HUES48 (cell line): ENCODE measurements at regions not wholly inside any gene's neighbourhood (a gene's known extent, or its start where the extent isn't known, plus 50 kb on each side); places are given as distances from the start of the nearest gene placed in this dataset.

Experiments
- H3K27ac ChIP-seq: one replicate; pipeline ENCODE4 v1.7.0; 2013; ENCODE audit warnings: low read depth, low read length, inconsistent platforms
- H3K27me3 ChIP-seq: 2 replicates; pipeline ENCODE4 v1.6.1; 2013; ENCODE audit warnings: mild to moderate bottlenecking, low read length; ENCODE audit not compliant: control insufficient read depth, insufficient read depth
- H3K36me3 ChIP-seq: 2 replicates; pipeline ENCODE4 v1.6.1; 2013; ENCODE audit warnings: low read length; ENCODE audit not compliant: control insufficient read depth, insufficient read depth
- H3K4me1 ChIP-seq: 2 replicates; pipeline ENCODE4 v1.6.1; 2013; ENCODE audit warnings: mild to moderate bottlenecking, low read length; ENCODE audit not compliant: control insufficient read depth, insufficient read depth
- H3K4me3 ChIP-seq: 2 replicates; pipeline ENCODE4 v1.5.1; 2013; ENCODE audit warnings: mild to moderate bottlenecking, low read depth, low read length
- H3K9ac ChIP-seq: 2 replicates; pipeline ENCODE4 v1.6.1; 2013; ENCODE audit warnings: mild to moderate bottlenecking, low read depth, low read length, moderate library complexity
- H3K9me3 ChIP-seq: 2 replicates; pipeline ENCODE4 v1.6.1; 2013; ENCODE audit warnings: low read length; ENCODE audit not compliant: control insufficient read depth, insufficient read depth

- Histone ChIP-seq H3K9me3 (no peaks in the 10 kb centered on the region), H3K4me1 (no peaks in the 10 kb centered on the region; the same call in 1 of the 2 replicates), H3K36me3 (no peaks in the 10 kb centered on the region), H3K27ac (no peak overlapping the region), H3K9ac (no peak overlapping the region), H3K27me3 (no peaks in the 10 kb centered on the region), H3K4me3 (no peak overlapping the region)
Measured at GRCh38 chr10:33114451-33114952, 156.5 kb upstream of the ITGB1 start.

GRCh38 chr10:33113466-33113865 lies 155.4 kb upstream of the ITGB1 start:
- no peaks in the 10 kb centered on the region for H3K9me3 ChIP-seq
- no peak overlapping the region for H3K4me3 ChIP-seq
- H3K4me1 ChIP-seq, result peaks cover 2% of the 10 kb centered on the region; the same call in 1 of the 2 replicates
- H3K27ac ChIP-seq, result no peak overlapping the region
- no peak overlapping the region for H3K9ac ChIP-seq
- no peaks in the 10 kb centered on the region for H3K27me3 ChIP-seq
- H3K36me3 ChIP-seq, result no peaks in the 10 kb centered on the region

- Histone ChIP-seq H3K27me3 (no peaks in the 10 kb centered on the region), H3K36me3 (no peaks in the 10 kb centered on the region), H3K4me3 (no peak overlapping the region), H3K27ac (no peak overlapping the region), H3K9ac (no peak overlapping the region), H3K9me3 (no peaks in the 10 kb centered on the region), H3K4me1 (peaks cover 7% of the 10 kb centered on the region)
Measured at GRCh38 chr10:33112831-33113455, 154.9 kb upstream of the ITGB1 start.

DNA sequence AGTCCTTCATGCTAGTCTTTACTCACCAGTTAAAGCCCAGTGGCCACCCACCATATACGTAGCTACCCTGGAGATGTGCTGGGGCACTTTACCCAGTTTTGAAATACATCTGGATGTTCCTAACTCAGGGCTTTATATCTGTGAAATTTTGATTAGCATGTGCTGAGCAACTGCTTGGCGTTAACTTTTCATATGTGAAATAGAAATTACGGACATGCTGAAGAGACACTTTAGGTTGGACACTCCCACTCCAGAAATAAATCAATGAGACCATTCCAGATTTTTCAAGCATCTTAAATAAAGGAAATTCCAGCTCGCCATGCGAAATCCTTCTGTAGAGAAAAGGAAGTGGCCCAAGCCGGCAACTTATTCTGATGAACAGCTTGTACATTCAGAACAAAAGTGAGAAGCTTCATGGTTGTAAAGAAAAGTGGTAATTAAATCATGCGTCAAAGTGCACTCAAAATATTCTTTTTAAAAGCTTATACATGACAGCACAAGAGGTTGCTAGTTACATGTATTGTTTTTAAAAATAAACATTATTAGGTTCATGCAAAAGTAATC lies 153.5 kb upstream of the ITGB1 start:
- H3K27me3 ChIP-seq, result no peaks in the 10 kb centered on the region
- H3K9me3 ChIP-seq, result no peaks in the 10 kb centered on the region
- no peak overlapping the region for H3K4me3 ChIP-seq
- H3K9ac ChIP-seq, result no peak overlapping the region
- H3K4me1 ChIP-seq, result peaks cover 18% of the 10 kb centered on the region
- no peaks in the 10 kb centered on the region for H3K36me3 ChIP-seq
- H3K27ac ChIP-seq, result no peak overlapping the region

GRCh38 chr10:33109788-33110469 lies 151.9 kb upstream of the ITGB1 start:
- H3K4me1 ChIP-seq, result peaks cover 18% of the 10 kb centered on the region
- H3K9me3 ChIP-seq, result no peaks in the 10 kb centered on the region

GRCh38 chr10:33109384-33109783 lies 151.4 kb upstream of the ITGB1 start:
- H3K4me1 ChIP-seq, result peaks cover 18% of the 10 kb centered on the region
- H3K27ac ChIP-seq, result no peak overlapping the region
- H3K9ac ChIP-seq, result no peak overlapping the region
- no peak overlapping the region for H3K4me3 ChIP-seq
- H3K9me3 ChIP-seq, result 0 out of 2 replicates have a peak, but pooled peaks cover under 1% of the 10 kb centered on the region
- no peaks in the 10 kb centered on the region for H3K36me3 ChIP-seq
- H3K27me3 ChIP-seq, result no peaks in the 10 kb centered on the region

More at GRCh38 chr10:33109788-33110469, 151.9 kb upstream of the ITGB1 start:
- Histone ChIP-seq H3K36me3 (no peaks in the 10 kb centered on the region), H3K9ac (no peak overlapping the region), H3K27ac (no peak overlapping the region), H3K4me3 (no peak overlapping the region), H3K27me3 (no peaks in the 10 kb centered on the region)

- Histone ChIP-seq H3K4me1 (peaks cover 18% of the 10 kb centered on the region), H3K36me3 (no peaks in the 10 kb centered on the region), H3K4me3 (no peak overlapping the region), H3K9ac (no peak overlapping the region), H3K9me3 (peaks cover 14% of the 10 kb centered on the region), H3K27me3 (no peaks in the 10 kb centered on the region), H3K27ac (peak overlapping the region; percentile 34)
Measured at GRCh38 chr10:33107953-33108352, 149.9 kb upstream of the ITGB1 start.

- H3K4me1 ChIP-seq, result peaks cover 18% of the 10 kb centered on the region
- no peaks in the 10 kb centered on the region for H3K36me3 ChIP-seq
Measured at GRCh38 chr10:33106767-33107166, 148.7 kb upstream of the ITGB1 start.

GRCh38 chr10:33103863-33104379 lies 145.9 kb upstream of the ITGB1 start:
- Histone ChIP-seq H3K27me3 (no peaks in the 10 kb centered on the region), H3K36me3 (no peaks in the 10 kb centered on the region), H3K9me3 (peaks cover 15% of the 10 kb centered on the region), H3K4me3 (no peak overlapping the region), H3K9ac (no peak overlapping the region), H3K27ac (no peak overlapping the region), H3K4me1 (peaks cover 18% of the 10 kb centered on the region)

More at GRCh38 chr10:33106767-33107166, 148.7 kb upstream of the ITGB1 start:
- peaks cover 15% of the 10 kb centered on the region for H3K9me3 ChIP-seq
- H3K27ac ChIP-seq, result no peak overlapping the region
- H3K4me3 ChIP-seq, result no peak overlapping the region
- H3K27me3 ChIP-seq, result no peaks in the 10 kb centered on the region
- H3K9ac ChIP-seq, result no peak overlapping the region

DNA sequence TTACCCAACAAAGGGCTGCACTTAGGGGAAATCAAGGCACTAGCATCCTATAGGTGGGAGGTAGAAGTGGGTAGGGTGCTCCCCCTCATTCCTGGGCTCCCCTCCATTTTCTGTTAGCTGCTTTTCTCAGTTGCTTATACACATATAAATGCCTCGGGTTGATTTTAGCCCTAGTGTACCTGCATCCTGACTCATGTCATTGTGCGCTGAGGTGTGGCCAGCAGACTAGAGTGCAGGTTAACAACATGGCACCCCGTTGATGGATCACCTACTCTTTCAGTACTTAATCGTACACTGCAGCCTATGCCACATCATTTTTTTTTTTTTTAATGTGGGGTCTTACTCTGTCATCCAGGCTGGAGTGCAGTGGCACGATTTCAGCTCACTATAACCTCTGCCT lies 144.0 kb upstream of the ITGB1 start:
- Histone ChIP-seq H3K9ac (no peak overlapping the region), H3K27ac (no peak overlapping the region), H3K4me3 (no peak overlapping the region), H3K27me3 (no peaks in the 10 kb centered on the region), H3K36me3 (no peaks in the 10 kb centered on the region), H3K4me1 (peaks cover 2% of the 10 kb centered on the region; the same call in 1 of the 2 replicates), H3K9me3 (peaks cover 15% of the 10 kb centered on the region)

GRCh38 chr10:33101392-33101787 lies 143.4 kb upstream of the ITGB1 start:
- no peak overlapping the region for H3K4me3 ChIP-seq
- H3K27ac ChIP-seq, result no peak overlapping the region
- H3K36me3 ChIP-seq, result no peaks in the 10 kb centered on the region
- peaks cover 15% of the 10 kb centered on the region for H3K9me3 ChIP-seq
- H3K27me3 ChIP-seq, result no peaks in the 10 kb centered on the region
- H3K9ac ChIP-seq, result no peak overlapping the region
- peaks cover 7% of the 10 kb centered on the region for H3K4me1 ChIP-seq
